HepG2 (cell line): ENCODE measurements at regions not wholly inside any gene's neighbourhood (a gene's known extent, or its start where the extent isn't known, plus 50 kb on each side); places are given as distances from the start of the nearest gene placed in this dataset.

ENCODE experiments used
- ATAC-seq: fragments of 200-7000 bp; cut with Tn5 transposase; 3 replicates; pipeline ENCODE4 v1.9.1; 2020; ENCODE audit warnings: mild to moderate bottlenecking, moderate library complexity
- BruUV-seq: library from RNA; stranded (reverse); fragments of 400-500 nt; replicated peaks from 2 replicates; lab custom pipeline; 2021; lab: Mats Ljungman, UMichigan
- CTCF ChIA-PET: fragments of 300-600 bp; formaldehyde crosslinking; extraction: SDS; loops from one replicate; lab custom pipeline; 2021; ENCODE audit warnings: low total read pairs, inconsistent platforms, low intra/inter-chr PET ratio; lab: Yijun Ruan, JAX
- POLR2A ChIA-PET: fragments of 350-600 bp; sonication (Branson Sonifier 250); formaldehyde crosslinking; loops from one replicate; lab custom pipeline; 2020; ENCODE audit warnings: antibody characterized with exemption, inconsistent platforms; lab: Yijun Ruan, JAX
- DNase-seq: peaks from one replicate; pipeline ENCODE4 v3.0.0-alpha.2; 2015; ENCODE audit warnings: low spot score
- FAIRE-seq: peaks from 3 replicates; lab custom pipeline; 2011; peaks lifted over from hg19 to GRCh38; lab: Jason Lieb, UNC
- H2AFZ ChIP-seq: one replicate; pipeline ENCODE4 v1.6.1; 2011; ENCODE audit warnings: low read length, inconsistent platforms
- H3K27ac ChIP-seq: fragments of 300-600 bp; 3 replicates; pipeline ENCODE4 v1.8.0; 2011; ENCODE audit warnings: mixed run types, mild to moderate bottlenecking, mixed read lengths, low read length, inconsistent platforms; ENCODE audit not compliant: insufficient read depth; ENCODE audit errors: extremely low read length
- H3K27me3 ChIP-seq, 2 experiments: fragments of 200-600 bp in 1 of 2; 2 replicates in 1 of 2; 3 replicates in 1 of 2; pipeline versions ENCODE4 v1.6.0 to v1.8.0; 2011; ENCODE audit warnings: low read length in 2 of 2, mild to moderate bottlenecking in 2 of 2, moderate library complexity in 2 of 2, inconsistent platforms in 1 of 2; ENCODE audit not compliant: insufficient read depth in 2 of 2, control insufficient read depth in 1 of 2
- H3K36me3 ChIP-seq, 2 experiments: fragments of 200-600 bp in 1 of 2; replicated peaks in 1 of 2; 2 replicates in 1 of 2; 3 replicates in 1 of 2; pipeline versions ENCODE4 v1.5.1 to v1.8.0; 2011; ENCODE audit warnings: low read length in 2 of 2, inconsistent platforms in 1 of 2; ENCODE audit not compliant: insufficient read depth in 2 of 2, control insufficient read depth in 1 of 2
- H3K4me1 ChIP-seq: 2 replicates; pipeline ENCODE4 v1.5.1; 2012; ENCODE audit warnings: low read length, inconsistent platforms; ENCODE audit not compliant: insufficient read depth
- H3K4me2 ChIP-seq: 2 replicates; pipeline ENCODE4 v1.6.0; 2011; ENCODE audit warnings: low read depth, low read length, inconsistent platforms
- H3K4me3 ChIP-seq, 3 experiments: fragments of 200-600 bp in 1 of 3; sonication (generic), shearing (Covaris generic) in 1 of 3; replicated peaks in 1 of 3; 2 replicates each; pipeline ENCODE4 v1.5.1; 2011 to 2016; ENCODE audit warnings: low read length in 3 of 3, inconsistent platforms in 2 of 3, low read depth in 2 of 3, mild to moderate bottlenecking in 2 of 3, control low read depth in 1 of 3, mixed read lengths in 1 of 3; ENCODE audit not compliant: insufficient read depth in 1 of 3
- H3K79me2 ChIP-seq: one replicate; pipeline ENCODE4 v1.6.1; 2011; ENCODE audit warnings: low read length, inconsistent platforms; ENCODE audit not compliant: insufficient read depth
- H3K9ac ChIP-seq: 2 replicates; pipeline ENCODE4 v1.6.0; 2011; ENCODE audit warnings: mild to moderate bottlenecking, low read depth, low read length, inconsistent platforms; ENCODE audit not compliant: insufficient read depth
- H3K9me3 ChIP-seq: 2 replicates; pipeline ENCODE4 v1.5.1; 2012; ENCODE audit warnings: mild to moderate bottlenecking, low read length
- H4K20me1 ChIP-seq: 2 replicates; pipeline ENCODE4 v1.6.0; 2011; ENCODE audit warnings: inconsistent platforms, mild to moderate bottlenecking, low read length, moderate library complexity; ENCODE audit not compliant: insufficient read depth
- ISL2 ChIP-seq: sonication (generic); formaldehyde crosslinking; IDR thresholded peaks from 2 replicates; pipeline ENCODE4 v1.5.0; 2020; ENCODE audit warnings: missing genetic modification reagents
- KDM5A ChIP-seq: fragments of 200-600 bp; sonication (generic); IDR thresholded peaks from 2 replicates; pipeline ENCODE4 v1.7.0; 2018; ENCODE audit warnings: antibody characterized with exemption, mild to moderate bottlenecking, low read length, borderline replicate concordance
- SIX1 ChIP-seq: sonication (generic); formaldehyde crosslinking; IDR thresholded peaks from 2 replicates; pipeline ENCODE4 v1.4.0; 2020; ENCODE audit warnings: missing genetic modification reagents, borderline replicate concordance
- TIGD3 ChIP-seq: sonication (generic); formaldehyde crosslinking; IDR thresholded peaks from 2 replicates; pipeline ENCODE4 v1.5.1; 2020; ENCODE audit warnings: mild to moderate bottlenecking, missing genetic modification reagents, borderline replicate concordance
- ZBTB44 ChIP-seq: sonication (generic); formaldehyde crosslinking; IDR thresholded peaks from 2 replicates; pipeline ENCODE4 v1.4.0; 2020; ENCODE audit warnings: missing genetic modification reagents
- WGBS: methylation state at CpG from one replicate; pipeline ENCODE4 v1.1.6; 2017; ENCODE audit warnings: low lambda C conversion rate; 5-methylcytosine and 5-hydroxymethylcytosine counted together
- in situ Hi-C: cut with HindIII; loops from 2 replicates; pipeline ENCODE4 v1.10.0; 2017; ENCODE audit warnings: low pct_unique_long_range_greater_than_20kb; ENCODE audit not compliant: extremely low pct_ligation_motif_present
- intact Hi-C: fragments of 100-400 bp; cut with micrococcal nuclease; formaldehyde crosslinking; loops from one replicate; pipeline ENCODE4 v1.10.0; 2022; ENCODE audit not compliant: unreplicated experiment

GRCh38 chr12:58286353-58286752 is 345.0 kb downstream of the ATP23 start (continued):
- TF ChIP-seq TIGD3: no peak
- TF ChIP-seq ZBTB44 (CRISPR knock-in tag): no peak
- TF ChIP-seq ISL2: no peak
- TF ChIP-seq KDM5A: no peak

- POLR2A ChIA-PET: no interaction called here
- no peak for ATAC-seq
- no TSS peak for BruUV-seq
These were observed 346.8 kb downstream of the ATP23 start for GRCh38 chr12:58288190-58288589.

More at GRCh38 chr12:58288190-58288589, 346.8 kb downstream of the ATP23 start:
- Histone ChIP-seq H2AFZ (no peak overlapping the region), H3K4me2 (no peak overlapping the region), H3K27ac (no peak overlapping the region), H3K4me3 (no peak overlapping the region), H3K9ac (no peak overlapping the region), H3K36me3 (no peaks in the 10 kb centered on the region), H4K20me1 (no peaks in the 10 kb centered on the region), H3K9me3 (no peaks in the 10 kb centered on the region), H3K4me1 (peaks cover 11% of the 10 kb centered on the region), H3K79me2 (no peaks in the 10 kb centered on the region), H3K27me3 (no peaks in the 10 kb centered on the region)
- DNase-seq: no peak
- no peak for FAIRE-seq
- TF ChIP-seq SIX1 (CRISPR knock-in tag): no peak
- intact Hi-C loops: no loop called here
- CTCF ChIA-PET: no interaction called here
- in situ Hi-C loops: no loop called here
- WGBS: 55% methylated on average over 6 of the region's 6 CpGs
